Suprapubic skin (tissue), 4 donors: ENCODE measurements at regions not wholly inside any gene's neighbourhood (a gene's known extent, or its start where the extent isn't known, plus 50 kb on each side); places are given as distances from the start of the nearest gene placed in this dataset.

ENCODE experiments used
- EP300 ChIP-seq: sonication (generic); formaldehyde crosslinking; IDR thresholded peaks from one replicate; pipeline ENCODE4 v1.6.1; 2017; ENCODE audit warnings: antibody characterized with exemption
- POLR2A ChIP-seq, 2 donors: fragments of 450-650 bp; IDR thresholded peaks; one replicate each; pipeline ENCODE4 v1.6.1; 2017; ENCODE audit warnings: antibody characterized with exemption in 2 of 2, mild to moderate bottlenecking in 2 of 2, moderate library complexity in 2 of 2
- POLR2AphosphoS5 ChIP-seq, 3 donors: sonication (generic); formaldehyde crosslinking; IDR thresholded peaks; one replicate each; pipeline ENCODE4 v1.6.1; 2017; ENCODE audit warnings: antibody characterized with exemption in 3 of 3
- TF ChIP-seq, protein P1 (sequence below), 2 donors: fragments of 200-600 bp in 1 of 2; fragments of 450-650 bp in 1 of 2; sonication (generic) in 1 of 2; IDR thresholded peaks; one replicate each; pipeline ENCODE4 v1.5.1; 2016 to 2019; ENCODE audit warnings: antibody characterized with exemption in 2 of 2, mild to moderate bottlenecking in 1 of 2, moderate library complexity in 1 of 2

- TF ChIP-seq POLR2A (IDR thresholded peaks at IDR 0.05) (no peak), EP300 (no peak), POLR2AphosphoS5 (IDR thresholded peaks at IDR 0.05) (no peak)
- TF ChIP-seq, protein P1, sequence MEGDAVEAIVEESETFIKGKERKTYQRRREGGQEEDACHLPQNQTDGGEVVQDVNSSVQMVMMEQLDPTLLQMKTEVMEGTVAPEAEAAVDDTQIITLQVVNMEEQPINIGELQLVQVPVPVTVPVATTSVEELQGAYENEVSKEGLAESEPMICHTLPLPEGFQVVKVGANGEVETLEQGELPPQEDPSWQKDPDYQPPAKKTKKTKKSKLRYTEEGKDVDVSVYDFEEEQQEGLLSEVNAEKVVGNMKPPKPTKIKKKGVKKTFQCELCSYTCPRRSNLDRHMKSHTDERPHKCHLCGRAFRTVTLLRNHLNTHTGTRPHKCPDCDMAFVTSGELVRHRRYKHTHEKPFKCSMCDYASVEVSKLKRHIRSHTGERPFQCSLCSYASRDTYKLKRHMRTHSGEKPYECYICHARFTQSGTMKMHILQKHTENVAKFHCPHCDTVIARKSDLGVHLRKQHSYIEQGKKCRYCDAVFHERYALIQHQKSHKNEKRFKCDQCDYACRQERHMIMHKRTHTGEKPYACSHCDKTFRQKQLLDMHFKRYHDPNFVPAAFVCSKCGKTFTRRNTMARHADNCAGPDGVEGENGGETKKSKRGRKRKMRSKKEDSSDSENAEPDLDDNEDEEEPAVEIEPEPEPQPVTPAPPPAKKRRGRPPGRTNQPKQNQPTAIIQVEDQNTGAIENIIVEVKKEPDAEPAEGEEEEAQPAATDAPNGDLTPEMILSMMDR (IDR thresholded peaks at IDR 0.05) = no peak
These were observed 313.3 kb upstream of the XYLT1 start for GRCh38 chr16:17784073-17784472.
